Thoracic aorta (tissue), 2 donors: ENCODE measurements at regions not wholly inside any gene's neighbourhood (a gene's known extent, or its start where the extent isn't known, plus 50 kb on each side); places are given as distances from the start of the nearest gene placed in this dataset.

Source experiments
- ATAC-seq: fragments of 150-250 bp; one replicate; pipeline ENCODE4 v1.8.0; 2017; ENCODE audit warnings: low read depth; ENCODE audit not compliant: insufficient number of reproducible peaks, low FRiP score
- DNase-seq: peaks from one replicate; pipeline ENCODE4 v3.0.0-alpha.2; 2020; ENCODE audit warnings: low spot score
- H3K27ac ChIP-seq, 2 donors: fragments of 200-600 bp; sonication (generic); 1 replicate in 1 of 2; 2 replicates in 1 of 2; pipeline ENCODE4 v1.5.1; 2016; ENCODE audit warnings: mild to moderate bottlenecking in 2 of 2, moderate library complexity in 2 of 2
- H3K27me3 ChIP-seq: fragments of 200-600 bp; sonication (generic); replicated peaks from 2 replicates; pipeline ENCODE4 v1.6.0; 2016; ENCODE audit warnings: mild to moderate bottlenecking; ENCODE audit not compliant: insufficient read depth
- H3K36me3 ChIP-seq: fragments of 200-600 bp; sonication (generic); one replicate; pipeline ENCODE4 v1.5.1; 2016
- H3K4me1 ChIP-seq, 2 donors: fragments of 200-600 bp; sonication (generic); 1 replicate in 1 of 2; 2 replicates in 1 of 2; pipeline versions ENCODE4 v1.5.1 to v1.6.0; 2016; ENCODE audit warnings: low read depth in 2 of 2, mild to moderate bottlenecking in 1 of 2; ENCODE audit not compliant: control insufficient read depth in 1 of 2
- H3K4me3 ChIP-seq: fragments of 200-600 bp; sonication (generic); 2 replicates; pipeline ENCODE4 v1.5.1; 2016; ENCODE audit warnings: mild to moderate bottlenecking
- H3K9me3 ChIP-seq: fragments of 200-600 bp; sonication (generic); 2 replicates; pipeline ENCODE4 v1.5.1; 2016
- TF ChIP-seq, protein P1 (sequence below): fragments of 200-600 bp; sonication (generic); IDR thresholded peaks from one replicate; pipeline ENCODE4 v1.5.1; 2019; ENCODE audit warnings: antibody characterized with exemption

DNA sequence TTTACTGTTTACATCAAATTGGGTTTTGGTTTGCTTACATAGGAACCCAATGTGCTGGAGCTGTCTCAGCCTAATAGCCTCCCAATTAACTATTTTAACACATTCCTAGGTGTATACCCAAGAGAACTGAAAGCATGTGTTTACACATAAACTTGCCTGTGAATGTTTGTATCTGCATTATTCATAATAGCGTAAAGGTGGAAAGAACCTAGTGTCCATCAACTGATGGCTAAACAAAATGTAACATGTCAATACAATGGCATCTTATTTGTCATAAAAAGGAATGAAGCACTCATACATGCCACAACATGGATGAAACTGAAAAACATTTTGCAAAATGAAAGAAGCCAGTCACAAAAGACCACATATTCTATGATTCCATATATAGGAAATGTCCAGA, 160.6 kb upstream of the EEPD1 start:
- ATAC-seq (no peak), DNase-seq (no peak)
- Histone ChIP-seq H3K27me3 (no peaks in the 10 kb centered on the region), H3K27ac (no peak overlapping the region), H3K4me3 (no peak overlapping the region), H3K9me3 (no peaks in the 10 kb centered on the region), H3K4me1 (peaks cover 10 to 22% of the 10 kb centered on the region in 2 donors), H3K36me3 (no peaks in the 10 kb centered on the region)
- TF ChIP-seq, protein P1, sequence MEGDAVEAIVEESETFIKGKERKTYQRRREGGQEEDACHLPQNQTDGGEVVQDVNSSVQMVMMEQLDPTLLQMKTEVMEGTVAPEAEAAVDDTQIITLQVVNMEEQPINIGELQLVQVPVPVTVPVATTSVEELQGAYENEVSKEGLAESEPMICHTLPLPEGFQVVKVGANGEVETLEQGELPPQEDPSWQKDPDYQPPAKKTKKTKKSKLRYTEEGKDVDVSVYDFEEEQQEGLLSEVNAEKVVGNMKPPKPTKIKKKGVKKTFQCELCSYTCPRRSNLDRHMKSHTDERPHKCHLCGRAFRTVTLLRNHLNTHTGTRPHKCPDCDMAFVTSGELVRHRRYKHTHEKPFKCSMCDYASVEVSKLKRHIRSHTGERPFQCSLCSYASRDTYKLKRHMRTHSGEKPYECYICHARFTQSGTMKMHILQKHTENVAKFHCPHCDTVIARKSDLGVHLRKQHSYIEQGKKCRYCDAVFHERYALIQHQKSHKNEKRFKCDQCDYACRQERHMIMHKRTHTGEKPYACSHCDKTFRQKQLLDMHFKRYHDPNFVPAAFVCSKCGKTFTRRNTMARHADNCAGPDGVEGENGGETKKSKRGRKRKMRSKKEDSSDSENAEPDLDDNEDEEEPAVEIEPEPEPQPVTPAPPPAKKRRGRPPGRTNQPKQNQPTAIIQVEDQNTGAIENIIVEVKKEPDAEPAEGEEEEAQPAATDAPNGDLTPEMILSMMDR: no peak

DNA sequence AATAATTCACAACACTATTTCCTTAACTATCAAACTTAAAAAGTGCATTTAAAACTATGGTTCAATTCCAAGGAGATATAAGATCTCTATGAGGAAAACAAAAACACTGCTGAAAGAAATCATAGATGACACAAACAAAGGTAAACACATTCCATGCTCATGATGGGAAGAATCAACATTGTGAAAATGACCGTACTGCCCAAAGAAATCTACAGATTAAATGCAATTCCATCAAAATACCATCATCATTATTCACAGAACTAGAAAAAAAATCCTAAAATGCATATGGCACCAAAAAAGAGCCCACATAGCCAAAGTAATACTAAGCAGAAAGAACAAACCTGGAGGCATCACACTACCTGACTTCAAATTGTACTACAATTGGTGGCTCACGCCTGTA, 159.9 kb upstream of the EEPD1 start:
- Histone ChIP-seq H3K36me3 (no peaks in the 10 kb centered on the region), H3K9me3 (no peaks in the 10 kb centered on the region)
- no peak for ATAC-seq

DNA sequence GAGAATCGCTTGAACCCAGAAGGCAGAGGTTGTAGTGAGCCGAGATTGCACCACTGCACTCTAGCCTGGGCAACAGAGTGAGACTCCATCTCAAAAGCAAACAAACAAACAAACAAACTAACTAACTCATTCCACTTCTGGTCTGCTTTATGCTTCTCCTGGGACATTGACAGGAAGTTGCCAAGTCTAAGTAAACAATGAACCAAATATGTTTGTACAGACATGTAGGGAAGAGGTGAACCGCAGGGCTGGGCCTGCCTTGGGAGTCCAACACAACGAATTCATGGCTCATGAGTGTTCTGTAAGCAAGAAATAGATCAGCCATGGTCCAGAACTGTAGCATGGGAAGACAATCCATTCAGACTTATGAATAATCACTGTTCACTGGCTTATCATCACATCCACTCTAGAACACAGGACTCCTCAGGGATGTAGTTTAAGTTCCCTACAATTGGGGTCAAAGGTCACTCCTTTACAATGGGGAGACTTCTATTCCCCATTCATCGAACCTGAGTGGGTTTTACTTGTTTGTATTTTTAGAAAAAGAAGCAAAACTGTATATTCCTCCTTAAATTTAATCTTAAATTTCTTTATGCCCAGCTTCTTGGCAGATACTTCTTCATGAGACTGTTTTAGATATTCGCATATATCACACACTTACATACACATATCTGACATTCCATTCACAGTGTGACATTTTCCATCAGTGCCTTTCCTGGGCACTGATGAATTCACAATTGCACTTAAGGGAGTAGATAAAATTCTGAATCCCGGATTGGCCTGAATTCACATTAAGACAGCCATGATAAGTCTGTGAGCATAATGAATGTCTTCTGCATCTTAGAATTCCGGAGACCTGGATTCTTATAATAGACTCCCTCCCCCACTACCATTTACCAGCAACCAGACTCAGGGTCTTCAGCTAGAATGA, 159.1 kb upstream of the EEPD1 start:
- no peaks in the 10 kb centered on the region for H3K36me3 ChIP-seq
- no peak overlapping the region for H3K4me3 ChIP-seq
- DNase-seq: no peak
- no peaks in the 10 kb centered on the region for H3K27me3 ChIP-seq
- TF ChIP-seq, protein P1: no peak
- no peak overlapping the region for H3K27ac ChIP-seq
- peaks cover 3 to 7% of the 10 kb centered on the region in 2 donors for H3K4me1 ChIP-seq
- ATAC-seq: no peak
- H3K9me3 ChIP-seq: no peaks in the 10 kb centered on the region

More for the DNA sequence above, 159.9 kb upstream of the EEPD1 start:
- TF ChIP-seq, protein P1: no peak
- no peaks in the 10 kb centered on the region for H3K27me3 ChIP-seq
- no peak overlapping the region for H3K27ac ChIP-seq
- no peak for DNase-seq
- H3K4me1 ChIP-seq: peaks cover 10 to 15% of the 10 kb centered on the region in 2 donors
- no peak overlapping the region for H3K4me3 ChIP-seq

DNA sequence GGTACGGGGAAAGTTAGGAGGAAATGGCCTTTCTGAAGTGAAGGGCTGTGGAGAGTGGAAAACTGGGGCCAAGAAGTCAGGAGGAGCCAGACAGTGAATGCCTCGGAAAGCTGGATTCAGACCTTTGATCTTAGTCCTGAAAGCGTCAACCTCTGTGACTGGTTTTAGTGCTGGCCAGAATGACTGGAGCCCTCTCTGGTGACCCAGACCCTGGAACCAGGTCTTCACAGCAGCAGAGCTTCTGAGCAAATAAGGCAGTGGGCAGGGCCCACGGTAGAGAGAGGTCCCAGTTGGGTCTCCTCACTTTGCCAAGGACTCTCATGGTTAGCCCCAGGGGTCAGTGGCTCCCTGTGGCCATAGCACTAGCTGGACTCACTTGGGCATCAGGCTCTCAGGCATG, 157.7 kb upstream of the EEPD1 start:
- no peaks in the 10 kb centered on the region for H3K9me3 ChIP-seq
- H3K4me1 ChIP-seq: no peaks in the 10 kb centered on the region
- ATAC-seq: no peak
- H3K27ac ChIP-seq: no peak overlapping the region
- no peaks in the 10 kb centered on the region for H3K36me3 ChIP-seq
- H3K27me3 ChIP-seq: no peaks in the 10 kb centered on the region
- no peak for DNase-seq
- H3K4me3 ChIP-seq: no peak overlapping the region
- TF ChIP-seq, protein P1: no peak

DNA sequence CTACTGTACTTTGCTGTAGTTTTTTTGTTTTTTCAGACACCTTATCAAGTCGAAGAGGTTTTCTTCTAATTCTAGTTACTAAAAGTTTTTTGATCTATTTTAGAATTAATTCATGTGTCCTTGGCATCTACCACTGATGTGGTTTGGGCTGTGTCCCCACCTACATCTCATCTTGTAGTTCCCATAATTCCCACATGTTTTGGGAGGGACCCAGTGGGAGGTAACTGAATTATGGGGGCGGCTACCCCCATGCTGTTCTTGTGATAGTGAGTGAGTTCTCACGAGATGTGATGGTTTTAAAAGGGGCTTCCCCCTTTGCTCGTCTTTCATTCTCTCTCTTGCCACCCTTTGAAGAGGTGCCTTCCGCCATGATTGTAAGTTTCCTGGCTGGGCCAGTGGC, 154.6 kb upstream of the EEPD1 start:
- ATAC-seq: no peak
- H3K27me3 ChIP-seq: no peaks in the 10 kb centered on the region
- H3K36me3 ChIP-seq: no peaks in the 10 kb centered on the region
- no peaks in the 10 kb centered on the region for H3K9me3 ChIP-seq
- DNase-seq: no peak
- no peak overlapping the region for H3K4me3 ChIP-seq
- no peak overlapping the region for H3K27ac ChIP-seq
- TF ChIP-seq, protein P1: no peak
- no peaks in the 10 kb centered on the region for H3K4me1 ChIP-seq
